ENCODE measurements at regions not wholly inside any gene's neighbourhood (a gene's known extent, or its start where the extent isn't known, plus 50 kb on each side); places are given as distances from the start of the nearest gene placed in this dataset.

DNA sequence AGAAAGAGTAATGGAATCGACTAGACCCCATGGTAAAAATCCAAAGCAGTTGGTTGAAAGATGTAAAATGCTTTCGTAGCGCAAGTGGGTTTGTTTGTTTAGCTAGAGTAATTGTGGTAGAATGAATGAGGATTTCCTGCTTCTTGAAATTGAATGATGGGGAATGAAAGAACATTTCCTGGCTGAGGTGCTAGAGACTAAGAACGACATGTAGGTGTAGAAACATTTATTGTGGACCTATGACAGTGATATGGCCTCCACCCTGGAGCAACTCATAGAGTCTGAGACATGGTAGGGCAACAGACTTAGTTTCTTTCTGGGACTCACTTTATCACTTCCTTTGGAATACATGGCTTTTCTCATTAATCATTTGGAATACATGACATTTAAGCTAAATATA lies 467.6 kb upstream of the CFAP20DC start:
- Histone ChIP-seq H3K27me3 (no peaks in the 10 kb centered on the region), H3K36me3 (no peaks in the 10 kb centered on the region), H3K9me3 (no peaks in the 10 kb centered on the region), H3K27ac (no peak overlapping the region), H3K4me3 (no peak overlapping the region), H3K4me1 (no peaks in the 10 kb centered on the region)
- 75% methylated on average over 4 of the region's 4 CpGs for WGBS
- TF ChIP-seq POLR2A (IDR thresholded peaks at IDR 0.05) (no peak), POLR2AphosphoS5 (IDR thresholded peaks at IDR 0.05) (no peak), EP300 (IDR thresholded peaks at IDR 0.05) (no peak), CTCF (IDR thresholded peaks at IDR 0.05) (no peak)
- DNase-seq (ENCODE audit: low spot score in 2 of 2): no peak

DNA sequence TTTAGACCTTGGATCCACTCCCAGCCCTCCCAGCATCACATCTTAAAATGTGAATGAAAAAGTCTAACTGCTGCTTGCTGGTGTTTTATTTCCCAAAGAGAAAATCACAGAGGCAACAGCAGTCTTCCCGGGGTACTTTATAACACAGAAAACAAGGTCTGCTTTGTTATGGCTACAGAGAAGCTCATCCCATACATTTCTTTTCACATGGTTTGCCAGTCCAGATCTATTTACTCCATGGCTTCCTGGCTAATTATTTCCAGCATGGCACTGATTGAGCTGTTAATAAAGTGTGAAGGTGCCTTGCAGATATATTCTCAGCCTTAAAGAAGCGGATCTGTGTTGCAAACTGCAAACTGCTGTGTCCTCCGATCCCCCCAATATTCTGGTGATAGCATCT lies 466.1 kb upstream of the CFAP20DC start:
- no peaks in the 10 kb centered on the region for H3K27me3 ChIP-seq
- 84% methylated on average over 3 of the region's 3 CpGs for WGBS

DNA sequence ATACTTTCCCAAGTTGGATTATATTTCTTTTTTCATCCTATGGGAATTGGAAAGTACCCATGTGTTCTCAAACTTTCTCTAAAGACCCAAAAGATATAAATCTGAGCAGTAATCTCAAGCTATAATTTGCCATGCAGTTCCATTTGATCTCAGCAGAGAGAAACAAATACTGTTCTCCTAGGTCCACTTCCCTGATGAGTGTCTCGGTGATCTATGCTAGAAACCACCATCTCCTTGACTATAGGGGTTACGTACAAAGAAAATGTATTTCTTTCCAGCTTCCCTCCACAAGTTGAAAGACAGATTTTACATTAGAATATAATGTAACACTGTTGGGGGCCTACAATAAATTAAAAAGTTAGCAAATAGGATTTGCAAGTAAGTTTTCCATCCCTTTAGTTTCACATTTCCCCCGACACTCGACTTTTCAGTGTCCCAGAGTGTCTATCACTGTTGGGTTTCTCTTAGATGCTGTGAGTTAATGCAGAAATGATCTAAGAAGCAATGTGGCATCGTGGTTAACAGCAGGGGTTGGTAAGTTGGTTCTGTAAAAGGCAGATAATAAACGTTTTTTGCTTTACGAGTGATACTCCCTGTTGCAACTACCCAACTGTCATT lies 465.1 kb upstream of the CFAP20DC start:
- DNase-seq (ENCODE audit: low spot score in 2 of 2): no peak
- no peaks in the 10 kb centered on the region for H3K36me3 ChIP-seq
- WGBS: 83% methylated on average over 7 of the region's 7 CpGs
- H3K9me3 ChIP-seq: no peaks in the 10 kb centered on the region
- no peak for TF ChIP-seq CTCF (IDR thresholded peaks at IDR 0.05)
- no peak for TF ChIP-seq POLR2A (IDR thresholded peaks at IDR 0.05)
- TF ChIP-seq EP300 (IDR thresholded peaks at IDR 0.05): no peak
- no peak for TF ChIP-seq POLR2AphosphoS5 (IDR thresholded peaks at IDR 0.05)
- H3K4me3 ChIP-seq: no peak overlapping the region
- H3K4me1 ChIP-seq: no peaks in the 10 kb centered on the region
- H3K27me3 ChIP-seq: no peaks in the 10 kb centered on the region
- H3K27ac ChIP-seq: no peak overlapping the region

More for the DNA sequence above, 466.1 kb upstream of the CFAP20DC start:
- TF ChIP-seq EP300 (IDR thresholded peaks at IDR 0.05) (no peak), CTCF (IDR thresholded peaks at IDR 0.05) (no peak), POLR2A (IDR thresholded peaks at IDR 0.05) (no peak), POLR2AphosphoS5 (IDR thresholded peaks at IDR 0.05) (no peak)
- no peaks in the 10 kb centered on the region for H3K4me1 ChIP-seq
- H3K4me3 ChIP-seq: no peak overlapping the region
- no peak for DNase-seq (ENCODE audit: low spot score in 2 of 2)
- no peak overlapping the region for H3K27ac ChIP-seq
- H3K36me3 ChIP-seq: no peaks in the 10 kb centered on the region
- no peaks in the 10 kb centered on the region for H3K9me3 ChIP-seq

GRCh38 chr3:59513570-59513969 lies 463.7 kb upstream of the CFAP20DC start:
- no peak for TF ChIP-seq CTCF (IDR thresholded peaks at IDR 0.05)
- TF ChIP-seq POLR2A (IDR thresholded peaks at IDR 0.05): no peak
- TF ChIP-seq POLR2AphosphoS5 (IDR thresholded peaks at IDR 0.05): no peak
- TF ChIP-seq EP300 (IDR thresholded peaks at IDR 0.05): no peak
- Histone ChIP-seq H3K9me3 (no peaks in the 10 kb centered on the region), H3K27me3 (no peaks in the 10 kb centered on the region), H3K36me3 (no peaks in the 10 kb centered on the region), H3K4me1 (no peaks in the 10 kb centered on the region), H3K27ac (no peak overlapping the region), H3K4me3 (no peak overlapping the region)
- no peak for DNase-seq (ENCODE audit: low spot score in 2 of 2)
- 52% methylated on average over 1 of the region's 1 CpG for WGBS

DNA sequence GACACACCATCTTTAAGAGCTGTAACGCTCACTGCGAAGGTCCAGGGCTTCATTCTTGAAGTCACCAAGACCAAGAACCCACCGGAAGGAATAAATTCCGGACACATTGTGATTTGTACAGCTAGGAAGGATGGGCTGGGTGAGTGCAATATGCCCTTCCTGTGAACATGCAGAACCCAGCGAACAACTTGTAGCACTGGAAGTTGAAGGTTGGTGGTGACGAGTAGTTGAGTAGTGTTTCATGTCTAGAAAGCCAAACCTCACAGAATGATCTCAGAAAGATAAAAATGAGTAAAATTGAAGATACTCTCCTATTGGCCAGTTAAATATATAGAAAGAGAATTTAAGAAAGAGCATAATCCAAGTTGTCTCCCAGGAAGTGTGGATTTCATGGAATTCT lies 462.2 kb upstream of the CFAP20DC start:
- no peak for DNase-seq (ENCODE audit: low spot score in 2 of 2)
- Histone ChIP-seq H3K4me3 (no peak overlapping the region), H3K4me1 (no peaks in the 10 kb centered on the region), H3K27me3 (no peaks in the 10 kb centered on the region), H3K9me3 (no peaks in the 10 kb centered on the region), H3K36me3 (no peaks in the 10 kb centered on the region), H3K27ac (no peak overlapping the region)
- TF ChIP-seq EP300 (IDR thresholded peaks at IDR 0.05) (no peak), POLR2A (IDR thresholded peaks at IDR 0.05) (no peak), CTCF (IDR thresholded peaks at IDR 0.05) (no peak), POLR2AphosphoS5 (IDR thresholded peaks at IDR 0.05) (no peak)
- 96% methylated on average over 6 of the region's 6 CpGs for WGBS
